ENCODE measurements at regions not wholly inside any gene's neighbourhood (a gene's known extent, or its start where the extent isn't known, plus 50 kb on each side); places are given as distances from the start of the nearest gene placed in this dataset.

DNA sequence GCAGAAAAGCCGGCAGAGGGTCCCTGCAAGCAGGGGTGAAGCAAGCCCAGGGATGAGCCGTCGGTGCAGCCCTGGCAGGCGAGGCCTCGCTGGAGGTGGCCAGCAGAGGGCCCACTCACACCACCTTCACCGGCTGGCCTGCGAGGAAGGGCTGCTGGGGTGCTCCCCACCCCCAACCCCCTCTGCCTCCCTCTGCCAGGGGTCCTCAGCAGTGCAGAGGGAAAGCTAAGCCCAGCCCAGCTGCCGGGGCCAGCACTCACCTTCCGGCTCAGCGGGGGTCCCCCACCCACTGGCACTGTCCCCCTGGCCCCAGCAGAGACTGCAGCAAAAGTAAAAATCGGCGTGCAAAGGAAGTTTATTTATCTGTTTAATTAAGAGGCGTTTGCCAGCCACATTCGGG, 113.4 kb downstream of the ENGASE start:
- TF ChIP-seq, protein P1, sequence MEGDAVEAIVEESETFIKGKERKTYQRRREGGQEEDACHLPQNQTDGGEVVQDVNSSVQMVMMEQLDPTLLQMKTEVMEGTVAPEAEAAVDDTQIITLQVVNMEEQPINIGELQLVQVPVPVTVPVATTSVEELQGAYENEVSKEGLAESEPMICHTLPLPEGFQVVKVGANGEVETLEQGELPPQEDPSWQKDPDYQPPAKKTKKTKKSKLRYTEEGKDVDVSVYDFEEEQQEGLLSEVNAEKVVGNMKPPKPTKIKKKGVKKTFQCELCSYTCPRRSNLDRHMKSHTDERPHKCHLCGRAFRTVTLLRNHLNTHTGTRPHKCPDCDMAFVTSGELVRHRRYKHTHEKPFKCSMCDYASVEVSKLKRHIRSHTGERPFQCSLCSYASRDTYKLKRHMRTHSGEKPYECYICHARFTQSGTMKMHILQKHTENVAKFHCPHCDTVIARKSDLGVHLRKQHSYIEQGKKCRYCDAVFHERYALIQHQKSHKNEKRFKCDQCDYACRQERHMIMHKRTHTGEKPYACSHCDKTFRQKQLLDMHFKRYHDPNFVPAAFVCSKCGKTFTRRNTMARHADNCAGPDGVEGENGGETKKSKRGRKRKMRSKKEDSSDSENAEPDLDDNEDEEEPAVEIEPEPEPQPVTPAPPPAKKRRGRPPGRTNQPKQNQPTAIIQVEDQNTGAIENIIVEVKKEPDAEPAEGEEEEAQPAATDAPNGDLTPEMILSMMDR (IDR thresholded peaks at IDR 0.05) = no peak
- TF ChIP-seq EP300 (IDR thresholded peaks at IDR 0.05) = no peak

All from tibial nerve (tissue), 4 donors.